Lower leg skin (tissue), 3 donors: ENCODE measurements at regions not wholly inside any gene's neighbourhood (a gene's known extent, or its start where the extent isn't known, plus 50 kb on each side); places are given as distances from the start of the nearest gene placed in this dataset.

Experiments used
- POLR2A ChIP-seq, 2 donors: fragments of 450-650 bp; IDR thresholded peaks; one replicate each; pipeline ENCODE4 v1.6.1; 2016 to 2017; ENCODE audit warnings: antibody characterized with exemption in 2 of 2, mild to moderate bottlenecking in 1 of 2, moderate library complexity in 1 of 2
- TF ChIP-seq, protein P1 (sequence below), 3 donors: fragments of 450-650 bp; IDR thresholded peaks; one replicate each; pipeline ENCODE4 v1.5.1; 2016; ENCODE audit warnings: antibody characterized with exemption in 3 of 3, mild to moderate bottlenecking in 3 of 3, moderate library complexity in 2 of 3

DNA sequence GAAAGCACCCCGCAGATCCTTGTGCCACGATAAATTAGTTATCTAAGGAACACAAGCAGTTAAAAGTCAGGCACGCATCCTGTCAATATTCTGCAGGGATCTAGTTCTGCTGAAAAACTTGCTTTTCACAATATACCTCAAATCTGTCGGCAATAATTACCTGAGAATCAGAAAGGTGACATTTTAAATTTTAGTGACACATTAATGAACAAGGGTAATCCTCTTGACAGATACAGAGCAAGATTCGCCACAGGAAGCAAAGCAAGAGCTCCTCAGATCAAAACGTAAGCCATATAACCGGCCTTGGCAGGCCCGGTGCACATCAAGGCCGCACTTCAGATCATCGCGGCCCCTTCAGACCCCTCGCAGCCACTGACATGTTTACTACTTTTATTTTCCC is 185.7 kb downstream of the ATPSCKMT start:
- TF ChIP-seq, protein P1, sequence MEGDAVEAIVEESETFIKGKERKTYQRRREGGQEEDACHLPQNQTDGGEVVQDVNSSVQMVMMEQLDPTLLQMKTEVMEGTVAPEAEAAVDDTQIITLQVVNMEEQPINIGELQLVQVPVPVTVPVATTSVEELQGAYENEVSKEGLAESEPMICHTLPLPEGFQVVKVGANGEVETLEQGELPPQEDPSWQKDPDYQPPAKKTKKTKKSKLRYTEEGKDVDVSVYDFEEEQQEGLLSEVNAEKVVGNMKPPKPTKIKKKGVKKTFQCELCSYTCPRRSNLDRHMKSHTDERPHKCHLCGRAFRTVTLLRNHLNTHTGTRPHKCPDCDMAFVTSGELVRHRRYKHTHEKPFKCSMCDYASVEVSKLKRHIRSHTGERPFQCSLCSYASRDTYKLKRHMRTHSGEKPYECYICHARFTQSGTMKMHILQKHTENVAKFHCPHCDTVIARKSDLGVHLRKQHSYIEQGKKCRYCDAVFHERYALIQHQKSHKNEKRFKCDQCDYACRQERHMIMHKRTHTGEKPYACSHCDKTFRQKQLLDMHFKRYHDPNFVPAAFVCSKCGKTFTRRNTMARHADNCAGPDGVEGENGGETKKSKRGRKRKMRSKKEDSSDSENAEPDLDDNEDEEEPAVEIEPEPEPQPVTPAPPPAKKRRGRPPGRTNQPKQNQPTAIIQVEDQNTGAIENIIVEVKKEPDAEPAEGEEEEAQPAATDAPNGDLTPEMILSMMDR (IDR thresholded peaks at IDR 0.05) = no peak
- TF ChIP-seq POLR2A (IDR thresholded peaks at IDR 0.05) = no peak
